Lower leg skin (tissue), 4 donors: ENCODE measurements at regions not wholly inside any gene's neighbourhood (a gene's known extent, or its start where the extent isn't known, plus 50 kb on each side); places are given as distances from the start of the nearest gene placed in this dataset.
"Not testable (repeated sequence)": the region's sequence is repeated elsewhere in the genome, so short reads cannot be mapped to it uniquely, and the experiment has no call there.

ENCODE experiments used
- DNase-seq, 2 donors: peaks; one replicate each; pipeline ENCODE4 v3.0.0-alpha.2; 2019; ENCODE audit warnings: low spot score in 2 of 2
- H3K4me3 ChIP-seq: fragments of 200-600 bp; sonication (generic); 2 replicates; pipeline ENCODE4 v1.5.1; 2017; ENCODE audit warnings: mild to moderate bottlenecking, low read depth; ENCODE audit not compliant: poor library complexity, severe bottlenecking
- POLR2A ChIP-seq, 2 donors: fragments of 450-650 bp; IDR thresholded peaks; one replicate each; pipeline ENCODE4 v1.6.1; 2016 to 2017; ENCODE audit warnings: antibody characterized with exemption in 2 of 2, mild to moderate bottlenecking in 1 of 2, moderate library complexity in 1 of 2
- WGBS, 2 donors: methylation state at CpG; one replicate each; pipeline ENCODE4 v1.1.5; 2018; 5-methylcytosine and 5-hydroxymethylcytosine counted together
- intact Hi-C: fragments of 100-400 bp; cut with DNase I; formaldehyde crosslinking; loops from one replicate; pipeline ENCODE4 v1.15.0; 2023; ENCODE audit warnings: low total_unique reads
- TF ChIP-seq, protein P1 (sequence below), 3 donors: fragments of 450-650 bp; IDR thresholded peaks; one replicate each; pipeline ENCODE4 v1.5.1; 2016; ENCODE audit warnings: antibody characterized with exemption in 3 of 3, mild to moderate bottlenecking in 3 of 3, moderate library complexity in 2 of 3

DNA sequence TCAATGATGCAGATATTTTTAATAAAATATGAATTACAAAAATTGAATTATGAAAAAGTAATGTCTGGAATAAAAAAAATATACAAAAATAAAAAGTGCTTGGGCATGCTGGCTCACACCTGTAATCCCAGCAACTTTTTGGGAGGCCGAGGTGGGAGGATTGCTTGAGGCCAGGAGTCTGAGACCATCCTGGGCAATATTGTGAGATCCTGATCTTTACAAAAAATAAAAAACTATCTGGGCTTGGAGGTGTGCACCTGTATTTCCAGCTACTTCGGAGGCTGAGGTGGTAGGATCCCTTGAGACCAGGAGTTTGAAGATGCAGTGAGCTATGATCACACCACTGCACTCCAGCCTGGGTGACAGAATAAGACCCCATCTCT is 141.8 kb downstream of the NPIPB5 start:
- WGBS, 2 donors = 84 to 85% methylated on average over 2 of the region's 2 CpGs
- H3K4me3 ChIP-seq = no peak overlapping the region
- TF ChIP-seq, protein P1, sequence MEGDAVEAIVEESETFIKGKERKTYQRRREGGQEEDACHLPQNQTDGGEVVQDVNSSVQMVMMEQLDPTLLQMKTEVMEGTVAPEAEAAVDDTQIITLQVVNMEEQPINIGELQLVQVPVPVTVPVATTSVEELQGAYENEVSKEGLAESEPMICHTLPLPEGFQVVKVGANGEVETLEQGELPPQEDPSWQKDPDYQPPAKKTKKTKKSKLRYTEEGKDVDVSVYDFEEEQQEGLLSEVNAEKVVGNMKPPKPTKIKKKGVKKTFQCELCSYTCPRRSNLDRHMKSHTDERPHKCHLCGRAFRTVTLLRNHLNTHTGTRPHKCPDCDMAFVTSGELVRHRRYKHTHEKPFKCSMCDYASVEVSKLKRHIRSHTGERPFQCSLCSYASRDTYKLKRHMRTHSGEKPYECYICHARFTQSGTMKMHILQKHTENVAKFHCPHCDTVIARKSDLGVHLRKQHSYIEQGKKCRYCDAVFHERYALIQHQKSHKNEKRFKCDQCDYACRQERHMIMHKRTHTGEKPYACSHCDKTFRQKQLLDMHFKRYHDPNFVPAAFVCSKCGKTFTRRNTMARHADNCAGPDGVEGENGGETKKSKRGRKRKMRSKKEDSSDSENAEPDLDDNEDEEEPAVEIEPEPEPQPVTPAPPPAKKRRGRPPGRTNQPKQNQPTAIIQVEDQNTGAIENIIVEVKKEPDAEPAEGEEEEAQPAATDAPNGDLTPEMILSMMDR (IDR thresholded peaks at IDR 0.05) = no peak
- TF ChIP-seq POLR2A (IDR thresholded peaks at IDR 0.05) = no peak
- intact Hi-C loops = no loop called here
- no peak for DNase-seq

DNA sequence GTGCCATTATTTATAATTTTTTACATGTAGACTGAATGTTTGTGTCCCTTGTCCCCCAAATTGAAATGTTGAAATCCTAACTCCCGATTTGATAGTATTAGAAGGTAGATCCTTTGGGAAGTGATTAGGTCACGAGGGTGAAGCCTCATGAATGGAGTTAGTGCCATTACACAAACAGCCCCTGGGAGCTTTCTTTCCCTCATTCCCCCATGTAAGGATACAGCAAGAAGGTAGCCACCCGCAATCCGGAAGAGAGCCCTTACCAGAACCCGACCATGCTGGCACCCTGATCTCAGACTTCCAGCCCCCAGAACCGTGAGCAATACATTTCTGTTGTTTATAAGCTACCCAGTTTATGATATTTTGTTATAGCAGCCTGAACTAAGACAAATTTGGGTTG is 143.2 kb downstream of the NPIPB5 start:
- 85 to 86% methylated on average over 6 of the region's 6 CpGs for whole genome bisulfite sequencing, 2 donors
- TF ChIP-seq, protein P1 (IDR thresholded peaks at IDR 0.05) = no peak
- TF ChIP-seq POLR2A (IDR thresholded peaks at IDR 0.05) = no peak

DNA sequence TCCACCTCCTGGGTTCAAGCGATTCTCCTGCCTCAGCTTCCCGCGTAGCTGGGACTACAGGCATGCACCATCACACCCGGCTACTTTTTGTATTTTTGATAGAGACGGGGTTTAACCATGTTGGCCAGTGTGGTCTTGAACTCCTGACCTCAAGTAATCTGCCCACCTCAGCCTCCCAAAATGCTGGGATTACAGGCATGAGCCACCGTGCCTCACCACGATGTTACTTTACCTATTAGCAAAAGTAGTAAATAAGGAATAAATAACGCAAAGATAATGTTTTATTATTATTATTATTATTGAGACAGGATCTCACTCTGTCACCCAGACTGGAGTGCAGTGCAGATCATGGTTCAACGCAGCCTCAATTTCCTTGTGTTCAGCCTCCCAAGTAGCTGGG is 145.9 kb downstream of the NPIPB5 start:
- WGBS, 2 donors = 91 to 94% methylated on average over 9 of the region's 9 CpGs

More for the DNA sequence above, 143.2 kb downstream of the NPIPB5 start:
- intact Hi-C loops = no loop called here
- DNase-seq = no peak
- H3K4me3 ChIP-seq = no peak overlapping the region

DNA sequence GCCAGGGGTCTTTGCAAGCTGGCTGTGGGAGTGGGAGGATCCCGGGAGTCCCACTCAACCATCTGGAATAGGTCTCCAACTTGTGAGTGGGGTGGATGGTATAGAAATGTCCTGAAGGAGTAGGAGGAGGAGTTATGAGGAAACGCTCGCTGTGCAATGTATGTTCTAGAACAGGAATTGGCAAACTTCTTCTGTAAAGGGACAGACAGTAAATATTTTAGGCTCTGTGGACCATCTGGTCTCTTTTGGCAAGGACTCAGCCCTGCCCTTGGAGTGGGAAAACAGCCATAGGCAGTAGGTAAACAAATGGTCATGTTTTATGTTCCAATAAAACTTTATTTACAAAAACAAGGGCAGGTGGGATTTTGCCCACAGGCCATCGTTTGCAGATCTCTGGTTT is 149.2 kb downstream of the NPIPB5 start:
- WGBS, 2 donors = 61 to 62% methylated on average over 4 of the region's 4 CpGs
- no peak overlapping the region for H3K4me3 ChIP-seq
- peak in 1 of 2 donors; percentile 79 for DNase-seq
- intact Hi-C loops = no loop called here
- TF ChIP-seq, protein P1 (IDR thresholded peaks at IDR 0.05) = no peak
- TF ChIP-seq POLR2A (IDR thresholded peaks at IDR 0.05) = no peak

More for the DNA sequence above, 145.9 kb downstream of the NPIPB5 start:
- intact Hi-C loops, H3K4me3 ChIP-seq: not testable (repeated sequence)
- DNase-seq = peak in 1 of 2 donors; percentile 66

- WGBS, 2 donors = 60 to 65% methylated on average over 5 of the region's 5 CpGs
- H3K4me3 ChIP-seq = no peak overlapping the region
- TF ChIP-seq, protein P1 (IDR thresholded peaks at IDR 0.05) = no peak
- TF ChIP-seq POLR2A (IDR thresholded peaks at IDR 0.05) = no peak
These were observed 149.9 kb downstream of the NPIPB5 start for GRCh38 chr16:22660441-22661160.

GRCh38 chr16:22661161-22661647 is 150.5 kb downstream of the NPIPB5 start:
- TF ChIP-seq POLR2A (IDR thresholded peaks at IDR 0.05) = no peak
- TF ChIP-seq, protein P1 (IDR thresholded peaks at IDR 0.05) = no peak
- WGBS, 2 donors = 74 to 75% methylated on average over 7 of the region's 7 CpGs
- peak in 1 of 2 donors; percentile 80 for DNase-seq
- intact Hi-C loops = no loop called here
- no peak overlapping the region for H3K4me3 ChIP-seq

More at GRCh38 chr16:22660441-22661160, 149.9 kb downstream of the NPIPB5 start:
- DNase-seq = peak in 1 of 2 donors; percentile 50
- intact Hi-C loops = no loop called here

DNA sequence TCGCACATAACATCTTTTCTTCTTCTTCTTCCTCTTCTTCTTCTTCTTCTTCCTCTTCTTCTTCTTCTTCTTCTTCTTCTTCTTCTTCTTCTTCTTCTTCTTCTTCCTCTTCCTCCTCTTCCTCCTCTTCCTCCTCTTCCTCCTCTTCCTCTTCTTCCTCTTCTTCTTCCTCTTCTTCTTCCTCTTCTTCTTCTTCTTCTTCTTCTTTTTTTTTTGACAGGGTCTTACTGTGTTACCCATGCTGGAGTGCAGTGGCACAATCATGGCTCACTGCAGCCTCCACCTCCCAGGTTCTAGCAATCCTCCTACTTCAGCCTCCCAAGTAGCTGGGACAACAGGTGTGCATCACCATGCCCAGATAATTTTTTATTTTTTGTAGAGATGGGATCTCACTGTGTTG is 151.0 kb upstream of the HS3ST2 start:
- intact Hi-C loops, H3K4me3 ChIP-seq: not testable (repeated sequence)
- 89 to 90% methylated on average over 1 of the region's 1 CpG for WGBS, 2 donors
- DNase-seq = peak in 1 of 2 donors; percentile 61
